Loucy (cell line): ENCODE measurements at regions not wholly inside any gene's neighbourhood (a gene's known extent, or its start where the extent isn't known, plus 50 kb on each side); places are given as distances from the start of the nearest gene placed in this dataset.

Source experiments
- CTCF ChIP-seq: fragments of 200-600 bp; sonication (generic); conservative IDR thresholded peaks from 2 replicates; pipeline ENCODE4 v1.5.1; 2014; ENCODE audit warnings: mild to moderate bottlenecking, antibody characterized with exemption, low read length
- EZH2phosphoT487 ChIP-seq: fragments of 200-600 bp; IDR thresholded peaks from 2 replicates; pipeline ENCODE4 v1.6.1; 2018; ENCODE audit warnings: antibody characterized with exemption, mild to moderate bottlenecking, moderate library complexity, borderline replicate concordance

GRCh38 chr14:42980419-42980818, 1373.7 kb downstream of the LRFN5 start:
- TF ChIP-seq CTCF (no peak), EZH2phosphoT487 (no peak)
